Ectodermal cell (in vitro differentiated cells): ENCODE measurements at regions not wholly inside any gene's neighbourhood (a gene's known extent, or its start where the extent isn't known, plus 50 kb on each side); places are given as distances from the start of the nearest gene placed in this dataset.
"Not testable (repeated sequence)": the region's sequence is repeated elsewhere in the genome, so short reads cannot be mapped to it uniquely, and the experiment has no call there.

Experiments used
- H3K27ac ChIP-seq: 2 replicates; pipeline ENCODE4 v1.7.0; 2013; ENCODE audit warnings: mild to moderate bottlenecking, low read depth, low read length; ENCODE audit not compliant: insufficient read depth, poor library complexity, severe bottlenecking
- H3K27me3 ChIP-seq: 2 replicates; pipeline ENCODE4 v1.7.0; 2013; ENCODE audit warnings: mild to moderate bottlenecking, low read length; ENCODE audit not compliant: insufficient read depth, control insufficient read depth, poor library complexity, severe bottlenecking
- H3K36me3 ChIP-seq: one replicate; pipeline ENCODE4 v1.7.0; 2013; ENCODE audit warnings: low read length; ENCODE audit not compliant: control insufficient read depth, insufficient read depth
- H3K4me1 ChIP-seq: one replicate; pipeline ENCODE4 v1.7.0; 2013; ENCODE audit warnings: low read length; ENCODE audit not compliant: control insufficient read depth, insufficient read depth
- H3K4me3 ChIP-seq: 2 replicates; pipeline ENCODE4 v1.7.0; 2013; ENCODE audit warnings: low read depth, low read length, control low read depth; ENCODE audit not compliant: insufficient read depth
- H3K9me3 ChIP-seq: 2 replicates; pipeline ENCODE4 v1.7.0; 2013; ENCODE audit warnings: mild to moderate bottlenecking, low read length, moderate library complexity; ENCODE audit not compliant: control insufficient read depth
- WGBS, 2 experiments: methylation state at CpG; one replicate each; pipeline ENCODE4 v1.1.7; 2013; ENCODE audit warnings: missing lambda C conversion rate in 2 of 2; 5-methylcytosine and 5-hydroxymethylcytosine counted together

DNA sequence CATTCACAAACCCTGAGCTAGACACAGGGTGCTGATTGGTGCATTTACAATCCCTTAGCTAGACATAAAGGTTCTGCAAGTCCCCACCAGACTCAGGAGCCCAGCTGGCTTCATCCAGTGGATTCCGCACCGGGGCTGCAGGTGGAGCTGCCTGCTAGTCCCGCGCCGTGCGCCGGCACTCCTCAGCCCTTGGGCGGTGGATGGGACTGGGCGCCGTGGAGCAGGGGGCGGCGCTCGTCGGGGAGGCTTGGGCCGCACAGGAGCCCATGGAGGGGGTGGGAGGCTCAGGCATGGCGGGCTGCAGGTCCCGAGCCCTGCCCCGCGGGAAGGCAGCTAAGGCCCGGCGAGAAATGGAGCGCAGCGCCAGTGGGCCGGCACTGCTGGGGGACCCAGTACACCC lies 725.7 kb downstream of the TBC1D22A start:
- H3K9me3 ChIP-seq: peaks cover 20% of the 10 kb centered on the region
- H3K4me3 ChIP-seq, H3K36me3 ChIP-seq, H3K27ac ChIP-seq, H3K27me3 ChIP-seq, H3K4me1 ChIP-seq: not testable (repeated sequence)
- WGBS, 2 experiments: 88 to 97% methylated on average over 10 to 16 of the region's 24 CpGs

GRCh38 chr22:47486569-47487312 lies 724.3 kb downstream of the TBC1D22A start:
- Histone ChIP-seq H3K9me3 (peaks cover 16% of the 10 kb centered on the region), H3K36me3 (no peaks in the 10 kb centered on the region), H3K4me1 (no peaks in the 10 kb centered on the region), H3K27me3 (no peaks in the 10 kb centered on the region), H3K27ac (no peak overlapping the region), H3K4me3 (no peak overlapping the region)
- 82 to 86% methylated on average over 15 of the region's 15 CpGs for WGBS, 2 experiments

GRCh38 chr22:47484960-47485569 lies 722.6 kb downstream of the TBC1D22A start:
- peaks cover 12% of the 10 kb centered on the region for H3K9me3 ChIP-seq
- WGBS, 2 experiments: 61 to 77% methylated on average over 4 of the region's 4 CpGs

GRCh38 chr22:47476231-47476630 lies 713.8 kb downstream of the TBC1D22A start:
- no peaks in the 10 kb centered on the region for H3K27me3 ChIP-seq
- H3K4me3 ChIP-seq: no peak overlapping the region
- peaks cover 8% of the 10 kb centered on the region for H3K9me3 ChIP-seq
- no peak overlapping the region for H3K27ac ChIP-seq
- no peaks in the 10 kb centered on the region for H3K36me3 ChIP-seq
- 90 to 93% methylated on average over 2 to 3 of the region's 3 CpGs for WGBS, 2 experiments
- no peaks in the 10 kb centered on the region for H3K4me1 ChIP-seq

More at GRCh38 chr22:47484960-47485569, 722.6 kb downstream of the TBC1D22A start:
- Histone ChIP-seq H3K4me3 (no peak overlapping the region), H3K36me3 (no peaks in the 10 kb centered on the region), H3K27ac (no peak overlapping the region), H3K4me1 (no peaks in the 10 kb centered on the region), H3K27me3 (no peaks in the 10 kb centered on the region)

DNA sequence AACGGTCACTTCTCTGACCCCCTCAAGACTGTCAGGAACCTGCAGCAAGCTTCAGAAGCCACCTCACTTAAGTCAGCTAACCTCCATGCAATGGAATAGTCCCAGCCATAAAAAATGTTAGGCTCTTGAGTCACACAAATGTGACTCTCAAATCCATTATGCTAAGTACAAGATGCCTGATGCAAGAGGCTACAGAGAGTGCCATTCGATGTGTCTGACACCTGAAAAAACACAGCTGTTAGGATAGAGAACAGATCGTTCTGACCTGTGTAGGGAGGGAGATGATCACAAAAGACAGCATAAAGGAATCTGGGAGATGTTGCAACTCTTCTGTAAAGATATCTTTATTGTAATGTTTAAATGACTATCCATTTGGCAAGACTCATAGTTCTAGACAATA lies 712.4 kb downstream of the TBC1D22A start:
- no peaks in the 10 kb centered on the region for H3K27me3 ChIP-seq
- no peak overlapping the region for H3K4me3 ChIP-seq
- H3K4me1 ChIP-seq: no peaks in the 10 kb centered on the region
- H3K27ac ChIP-seq: no peak overlapping the region
- peaks cover 11% of the 10 kb centered on the region for H3K9me3 ChIP-seq
- 63 to 66% methylated on average over 3 of the region's 3 CpGs for WGBS, 2 experiments
- no peaks in the 10 kb centered on the region for H3K36me3 ChIP-seq

DNA sequence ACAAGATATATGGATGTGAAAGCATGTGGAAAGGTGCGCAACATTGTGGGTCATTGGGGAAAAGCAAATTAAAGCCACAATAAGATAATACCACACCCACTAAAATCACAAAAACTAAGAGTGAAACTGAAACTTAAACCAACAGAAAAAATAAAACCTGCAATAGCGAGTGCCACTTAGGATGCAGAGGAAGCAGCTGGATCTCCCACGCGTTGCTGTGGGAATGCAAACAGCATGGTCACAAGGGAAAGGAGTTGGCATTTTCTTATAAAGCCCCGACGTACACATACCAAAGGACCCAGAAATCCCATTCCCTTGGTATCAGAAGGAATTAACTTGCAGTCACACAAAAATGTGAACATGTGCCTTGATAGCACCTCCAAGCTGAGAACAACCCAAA lies 712.0 kb downstream of the TBC1D22A start:
- H3K4me1 ChIP-seq: no peaks in the 10 kb centered on the region
- H3K36me3 ChIP-seq: no peaks in the 10 kb centered on the region
- 72 to 87% methylated on average over 6 of the region's 6 CpGs for WGBS, 2 experiments
- no peak overlapping the region for H3K27ac ChIP-seq
- H3K27me3 ChIP-seq: no peaks in the 10 kb centered on the region
- peaks cover 11% of the 10 kb centered on the region for H3K9me3 ChIP-seq
- H3K4me3 ChIP-seq: no peak overlapping the region

GRCh38 chr22:47472636-47473035 lies 710.2 kb downstream of the TBC1D22A start:
- no peak overlapping the region for H3K27ac ChIP-seq
- H3K4me1 ChIP-seq: no peaks in the 10 kb centered on the region
- H3K27me3 ChIP-seq: no peaks in the 10 kb centered on the region
- peaks cover 6% of the 10 kb centered on the region for H3K9me3 ChIP-seq
- WGBS, 2 experiments: 75 to 79% methylated on average over 9 of the region's 9 CpGs
- H3K4me3 ChIP-seq: no peak overlapping the region
- H3K36me3 ChIP-seq: no peaks in the 10 kb centered on the region

GRCh38 chr22:47471406-47471805 lies 709.0 kb downstream of the TBC1D22A start:
- Histone ChIP-seq H3K4me1 (no peaks in the 10 kb centered on the region), H3K9me3 (peaks cover 6% of the 10 kb centered on the region), H3K27me3 (no peaks in the 10 kb centered on the region), H3K4me3 (no peak overlapping the region), H3K36me3 (no peaks in the 10 kb centered on the region), H3K27ac (no peak overlapping the region)
- 42 to 44% methylated on average over 2 to 3 of the region's 3 CpGs for WGBS, 2 experiments

GRCh38 chr22:47465809-47466208 lies 703.4 kb downstream of the TBC1D22A start:
- 70 to 76% methylated on average over 2 of the region's 2 CpGs for WGBS, 2 experiments
- Histone ChIP-seq H3K36me3 (no peaks in the 10 kb centered on the region), H3K4me3 (no peak overlapping the region), H3K27me3 (no peaks in the 10 kb centered on the region), H3K27ac (no peak overlapping the region), H3K4me1 (no peaks in the 10 kb centered on the region), H3K9me3 (peaks cover 14% of the 10 kb centered on the region)

- H3K9me3 ChIP-seq: peaks cover 15% of the 10 kb centered on the region
- no peaks in the 10 kb centered on the region for H3K36me3 ChIP-seq
- 83 to 89% methylated on average over 8 of the region's 8 CpGs for WGBS, 2 experiments
- H3K27ac ChIP-seq: no peak overlapping the region
- H3K4me3 ChIP-seq: no peak overlapping the region
- no peaks in the 10 kb centered on the region for H3K27me3 ChIP-seq
- H3K4me1 ChIP-seq: no peaks in the 10 kb centered on the region
Measured at GRCh38 chr22:47465222-47465621, 702.8 kb downstream of the TBC1D22A start.
